ENCODE measurements at regions not wholly inside any gene's neighbourhood (a gene's known extent, or its start where the extent isn't known, plus 50 kb on each side); places are given as distances from the start of the nearest gene placed in this dataset.

DNA sequence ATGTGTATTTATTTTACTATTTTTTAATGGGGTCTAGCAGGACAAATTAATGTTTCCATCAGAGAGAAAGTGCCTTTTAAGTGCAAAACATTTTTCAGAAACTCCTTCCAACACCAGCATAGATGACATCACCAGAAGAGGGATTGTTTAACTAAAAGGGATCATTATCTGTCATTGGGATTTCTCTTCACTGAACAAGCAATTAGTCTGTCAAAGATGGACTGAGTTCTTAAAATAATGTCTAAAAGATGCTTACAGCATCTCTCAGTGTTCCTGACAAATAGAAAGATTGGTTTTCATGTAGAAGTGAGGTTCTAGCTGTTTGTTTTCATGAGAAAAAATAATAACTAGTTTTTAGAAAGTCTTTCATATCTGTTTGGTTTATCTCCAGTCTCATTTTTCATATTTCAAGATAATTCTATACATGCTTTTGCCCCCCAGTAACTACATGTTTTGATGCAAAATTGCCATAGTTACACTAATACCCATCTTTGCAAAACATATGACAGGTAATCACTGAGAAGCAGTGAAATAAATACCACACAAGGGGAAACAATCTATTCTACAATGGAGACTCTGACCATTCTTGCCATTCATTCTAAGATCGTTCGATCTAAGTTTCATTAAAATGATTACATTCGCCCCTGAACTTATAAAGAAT lies 850.3 kb downstream of the GALC start:
- Histone ChIP-seq H3K9me3 (no peaks in the 10 kb centered on the region), H3K27me3 (no peaks in the 10 kb centered on the region), H3K36me3 (no peaks in the 10 kb centered on the region), H3K4me3 (no peak overlapping the region)
- no peak for DNase-seq

- DNase-seq = no peak
- no peaks in the 10 kb centered on the region for H3K9me3 ChIP-seq
- no peaks in the 10 kb centered on the region for H3K27me3 ChIP-seq
- H3K36me3 ChIP-seq = no peaks in the 10 kb centered on the region
- no peak overlapping the region for H3K4me3 ChIP-seq
These were observed 851.2 kb downstream of the GALC start for GRCh38 chr14:87141801-87142200.

DNA sequence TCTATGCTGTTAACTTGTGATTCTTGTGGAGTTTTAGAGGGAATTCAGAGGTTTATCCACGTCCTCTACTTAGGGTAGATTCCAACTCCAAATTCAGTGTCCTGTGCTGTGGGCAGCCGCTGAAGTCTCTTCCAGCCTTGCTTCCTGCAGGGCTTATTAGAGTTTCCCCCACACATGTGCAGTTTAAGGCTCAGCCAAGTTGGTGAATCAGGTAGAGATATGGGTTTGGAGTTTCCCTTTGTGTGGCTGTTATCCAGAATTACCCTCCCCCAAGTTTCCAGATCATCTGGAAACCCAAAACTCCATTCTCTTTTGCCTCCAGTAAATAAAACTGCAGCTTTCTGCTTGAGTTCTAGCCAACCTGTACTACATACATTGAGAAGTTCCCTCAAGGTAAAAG lies 853.7 kb downstream of the GALC start:
- no peaks in the 10 kb centered on the region for H3K36me3 ChIP-seq
- H3K9me3 ChIP-seq = no peaks in the 10 kb centered on the region
- DNase-seq = no peak
- H3K27me3 ChIP-seq = no peaks in the 10 kb centered on the region
- no peak overlapping the region for H3K4me3 ChIP-seq

DNA sequence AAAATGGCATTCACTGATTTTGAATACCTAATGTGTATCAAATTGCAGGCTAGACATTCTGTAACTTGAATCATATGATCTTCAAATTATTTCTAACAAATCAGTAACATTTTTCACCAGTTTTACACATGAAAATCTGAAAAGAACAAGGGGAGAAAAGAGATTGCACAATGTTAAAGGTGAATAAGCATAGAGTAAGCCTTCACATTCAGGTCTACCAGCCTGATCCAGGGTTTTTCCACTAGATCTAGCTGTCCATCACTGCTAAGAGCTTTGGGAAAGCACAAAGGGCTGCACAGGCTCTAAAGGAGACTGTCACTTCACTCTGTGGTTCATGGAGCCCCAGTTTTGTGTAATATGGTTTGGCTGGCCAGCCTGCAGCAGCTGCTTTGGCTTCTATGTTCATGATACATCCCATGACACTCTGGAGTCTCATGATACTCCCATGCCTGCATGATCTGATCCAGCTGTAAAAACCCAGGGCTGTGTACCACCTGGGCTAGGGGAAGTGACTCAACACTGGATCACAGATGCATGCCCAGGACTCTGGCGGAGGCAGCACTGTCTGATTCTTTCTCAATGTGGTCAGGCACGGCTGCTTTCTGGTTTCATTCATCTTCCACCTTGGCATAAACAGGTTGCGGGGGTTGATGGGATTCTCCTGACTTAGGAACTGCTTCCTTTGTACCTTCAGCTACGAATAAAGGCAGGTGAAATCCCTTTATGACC lies 859.7 kb downstream of the GALC start:
- DNase-seq = peak; percentile 78
- no peaks in the 10 kb centered on the region for H3K27me3 ChIP-seq
- H3K4me3 ChIP-seq = no peak overlapping the region

GRCh38 chr14:87131879-87132278 lies 861.1 kb downstream of the GALC start:
- DNase-seq = no peak
- no peaks in the 10 kb centered on the region for H3K36me3 ChIP-seq
- no peaks in the 10 kb centered on the region for H3K9me3 ChIP-seq
- no peaks in the 10 kb centered on the region for H3K27me3 ChIP-seq
- no peak overlapping the region for H3K4me3 ChIP-seq

More for the DNA sequence above, 859.7 kb downstream of the GALC start:
- no peaks in the 10 kb centered on the region for H3K36me3 ChIP-seq
- H3K9me3 ChIP-seq = no peaks in the 10 kb centered on the region

- Histone ChIP-seq H3K36me3 (no peaks in the 10 kb centered on the region), H3K9me3 (no peaks in the 10 kb centered on the region), H3K4me3 (no peak overlapping the region), H3K27me3 (no peaks in the 10 kb centered on the region)
- DNase-seq = no peak
These were observed 870.8 kb downstream of the GALC start for GRCh38 chr14:87122166-87122565.

DNA sequence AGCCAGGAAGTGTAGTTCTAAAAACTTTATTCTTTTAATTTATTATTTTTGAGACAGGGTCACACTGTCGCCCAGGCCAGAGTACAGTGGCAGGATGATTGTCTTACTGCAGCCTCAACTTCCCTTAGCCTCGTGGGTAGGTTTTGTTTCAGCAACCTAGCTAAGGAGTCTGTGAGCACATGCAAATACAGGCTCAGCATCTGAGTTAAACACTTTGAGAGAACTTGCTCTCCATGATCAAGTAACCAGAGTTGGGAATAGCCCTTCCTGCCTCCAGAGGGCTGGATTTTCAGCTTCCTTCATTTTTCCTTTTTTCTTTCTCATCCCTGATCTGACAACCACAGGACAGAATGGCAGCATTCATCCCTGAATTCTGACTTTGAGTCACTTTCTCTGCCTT lies 871.3 kb downstream of the GALC start:
- H3K9me3 ChIP-seq = no peaks in the 10 kb centered on the region
- H3K4me3 ChIP-seq = no peak overlapping the region
- DNase-seq = no peak
- H3K36me3 ChIP-seq = no peaks in the 10 kb centered on the region
- no peaks in the 10 kb centered on the region for H3K27me3 ChIP-seq

GRCh38 chr14:87115234-87115633 lies 877.7 kb downstream of the GALC start:
- no peak overlapping the region for H3K4me3 ChIP-seq
- H3K36me3 ChIP-seq = no peaks in the 10 kb centered on the region
- no peaks in the 10 kb centered on the region for H3K27me3 ChIP-seq
- no peak for DNase-seq
- no peaks in the 10 kb centered on the region for H3K9me3 ChIP-seq

- H3K36me3 ChIP-seq = no peaks in the 10 kb centered on the region
- no peak for DNase-seq
- H3K27me3 ChIP-seq = no peaks in the 10 kb centered on the region
- no peak overlapping the region for H3K4me3 ChIP-seq
- no peaks in the 10 kb centered on the region for H3K9me3 ChIP-seq
These were observed 879.7 kb downstream of the GALC start for GRCh38 chr14:87113286-87113685.

DNA sequence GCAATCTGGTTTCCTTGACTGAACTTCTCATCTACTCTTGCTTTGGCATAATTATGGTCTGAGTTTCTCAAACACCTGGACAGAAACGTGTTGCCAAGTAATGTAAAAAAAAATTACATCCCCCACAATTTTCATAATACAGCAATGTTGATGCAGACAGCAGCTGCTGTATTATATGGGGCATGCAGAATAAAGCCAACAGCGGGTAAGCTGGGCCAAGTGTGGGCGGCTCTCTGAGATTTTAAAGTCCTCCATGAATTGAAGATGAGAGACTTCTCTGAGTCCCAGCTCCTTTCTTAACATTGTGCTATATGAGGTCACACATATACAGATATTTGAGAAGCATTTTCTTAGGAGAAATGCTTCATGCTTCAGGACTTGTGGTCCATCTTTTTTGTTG lies 881.2 kb downstream of the GALC start:
- no peak for DNase-seq
- no peaks in the 10 kb centered on the region for H3K27me3 ChIP-seq
- H3K9me3 ChIP-seq = no peaks in the 10 kb centered on the region
- H3K4me3 ChIP-seq = no peak overlapping the region
- no peaks in the 10 kb centered on the region for H3K36me3 ChIP-seq

DNA sequence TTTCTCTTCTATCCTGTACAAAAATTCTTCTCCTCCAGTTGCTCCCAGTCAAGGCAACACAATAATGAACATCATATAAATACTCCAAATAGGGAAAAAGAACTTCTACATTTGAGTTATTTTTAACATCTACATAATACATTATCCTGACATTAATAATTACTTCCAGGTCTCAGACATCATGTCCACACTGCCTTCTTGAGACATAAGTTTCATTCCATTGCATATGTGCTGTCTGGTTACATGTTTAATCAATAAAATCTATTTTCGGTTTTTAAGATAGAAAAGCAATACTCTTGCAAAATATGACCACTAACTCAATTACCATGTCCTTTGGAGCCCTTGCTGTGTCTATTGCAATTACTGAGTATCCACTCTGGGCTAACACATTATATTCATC lies 881.9 kb downstream of the GALC start:
- DNase-seq = no peak
- no peak overlapping the region for H3K4me3 ChIP-seq
- H3K9me3 ChIP-seq = no peaks in the 10 kb centered on the region
- H3K27me3 ChIP-seq = no peaks in the 10 kb centered on the region
- no peaks in the 10 kb centered on the region for H3K36me3 ChIP-seq

DNA sequence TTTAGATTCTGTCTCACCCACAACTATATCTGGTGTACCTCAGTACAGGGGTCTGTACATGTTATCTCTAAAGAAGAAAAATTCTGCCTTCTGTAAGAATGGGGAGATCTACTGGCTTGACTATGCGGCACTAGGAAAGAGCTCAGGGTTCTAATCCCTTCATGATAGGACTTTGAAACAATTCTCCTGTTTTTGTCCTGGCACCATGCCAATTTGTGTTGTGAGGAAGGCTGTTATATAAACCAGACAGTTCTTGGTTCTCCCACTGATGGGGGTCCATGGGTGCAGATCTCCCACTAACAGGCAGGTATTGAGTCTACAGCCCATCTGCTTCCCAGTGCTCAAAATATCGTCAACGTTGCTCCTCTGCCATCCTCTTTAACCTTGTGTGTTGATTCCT lies 883.7 kb downstream of the GALC start:
- Histone ChIP-seq H3K9me3 (no peaks in the 10 kb centered on the region), H3K4me3 (no peak overlapping the region), H3K36me3 (no peaks in the 10 kb centered on the region), H3K27me3 (no peaks in the 10 kb centered on the region)
- no peak for DNase-seq

DNA sequence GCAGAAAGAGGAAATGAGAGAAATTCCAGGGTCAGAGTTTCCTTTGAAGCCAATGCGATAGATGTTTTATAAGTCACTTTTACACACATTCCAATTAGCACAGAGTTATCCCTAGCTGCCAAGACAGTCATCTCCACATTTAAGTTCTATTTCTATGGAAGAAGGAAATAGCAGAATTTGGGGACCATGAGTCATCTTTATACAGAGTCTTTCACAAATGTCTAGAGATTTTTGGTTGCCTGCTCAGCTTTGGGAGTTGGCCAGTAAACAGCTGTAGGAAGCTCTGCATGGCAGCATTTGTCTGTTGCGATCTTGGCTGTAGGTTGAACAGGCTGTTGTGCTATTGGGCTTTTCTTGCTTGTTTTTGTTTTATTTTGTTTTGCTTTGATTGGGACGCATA lies 884.3 kb downstream of the GALC start:
- peak; percentile 80 for DNase-seq
- Histone ChIP-seq H3K27me3 (no peaks in the 10 kb centered on the region), H3K36me3 (no peaks in the 10 kb centered on the region), H3K4me3 (no peak overlapping the region), H3K9me3 (no peaks in the 10 kb centered on the region)

DNA sequence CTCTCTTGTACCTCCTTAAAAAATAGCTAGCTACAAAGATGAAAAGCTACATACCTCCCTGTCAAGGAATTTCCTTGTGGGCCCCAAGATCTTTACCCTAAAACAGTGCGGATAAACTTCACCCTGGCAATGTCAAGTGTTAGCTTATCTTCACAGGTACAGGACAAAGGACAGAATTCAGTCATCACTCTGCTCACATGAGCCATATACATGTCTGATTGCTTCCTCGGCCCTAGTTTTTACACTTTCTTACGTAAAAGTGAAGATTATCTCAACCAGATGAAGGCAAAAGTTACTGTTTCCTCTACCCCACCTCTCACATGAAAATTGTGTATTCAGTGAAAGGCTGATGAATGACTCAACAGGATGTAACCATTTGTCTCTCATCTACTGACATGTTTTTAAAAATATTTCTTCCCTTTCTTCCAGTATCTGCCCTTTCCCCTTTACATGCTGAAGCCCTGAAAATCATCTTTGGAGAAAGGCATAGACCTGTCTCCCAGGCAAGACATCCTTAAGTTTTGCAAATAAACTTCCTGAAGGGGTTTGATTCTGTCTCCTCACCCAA lies 890.1 kb downstream of the GALC start:
- no peak for DNase-seq
- Histone ChIP-seq H3K9me3 (no peaks in the 10 kb centered on the region), H3K4me3 (no peak overlapping the region), H3K36me3 (no peaks in the 10 kb centered on the region), H3K27me3 (no peaks in the 10 kb centered on the region)

- no peaks in the 10 kb centered on the region for H3K9me3 ChIP-seq
- no peaks in the 10 kb centered on the region for H3K36me3 ChIP-seq
- H3K27me3 ChIP-seq = no peaks in the 10 kb centered on the region
- DNase-seq = no peak
- no peak overlapping the region for H3K4me3 ChIP-seq
These were observed 896.0 kb downstream of the GALC start for GRCh38 chr14:87097015-87097414.

GRCh38 chr14:87094913-87095312 lies 898.1 kb downstream of the GALC start:
- Histone ChIP-seq H3K36me3 (no peaks in the 10 kb centered on the region), H3K27me3 (no peaks in the 10 kb centered on the region), H3K9me3 (no peaks in the 10 kb centered on the region), H3K4me3 (no peak overlapping the region)
- DNase-seq = no peak

GRCh38 chr14:87088588-87088987 lies 904.4 kb downstream of the GALC start:
- Histone ChIP-seq H3K4me3 (no peak overlapping the region), H3K36me3 (no peaks in the 10 kb centered on the region), H3K9me3 (no peaks in the 10 kb centered on the region), H3K27me3 (no peaks in the 10 kb centered on the region)
- DNase-seq = no peak

DNA sequence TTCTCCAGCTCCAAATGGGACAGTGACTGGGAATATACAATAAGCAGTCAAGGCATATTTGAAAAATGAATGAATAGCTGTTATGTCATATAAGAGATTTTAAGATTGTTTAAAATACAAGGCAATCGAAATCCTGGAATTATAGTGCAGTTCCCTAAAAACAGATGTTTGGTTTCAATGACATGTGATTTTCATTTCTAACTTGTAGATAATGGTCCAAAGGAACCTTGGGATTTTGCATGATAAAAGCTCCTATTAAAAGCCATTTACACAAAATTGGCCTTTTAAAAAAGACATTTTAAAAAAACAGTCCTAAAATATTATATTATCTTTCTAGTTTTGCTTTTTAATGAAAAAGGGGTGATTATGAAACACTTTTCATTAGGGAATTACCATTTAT lies 905.1 kb downstream of the GALC start:
- Histone ChIP-seq H3K4me3 (no peak overlapping the region), H3K27me3 (no peaks in the 10 kb centered on the region), H3K36me3 (no peaks in the 10 kb centered on the region), H3K9me3 (no peaks in the 10 kb centered on the region)
- DNase-seq = no peak
